ENCODE measurements at regions not wholly inside any gene's neighbourhood (a gene's known extent, or its start where the extent isn't known, plus 50 kb on each side); places are given as distances from the start of the nearest gene placed in this dataset.

GRCh38 chr6:122347280-122347679 lies 52.2 kb upstream of the HSF2 start:
- H3K36me3 Mint-ChIP-seq (ENCODE audit: insufficient read depth in 1 of 3, low read depth in 3 of 3), result no peaks in the 10 kb centered on the region
- no peaks in the 10 kb centered on the region; the same call in none of the 2 replicates for H3K27me3 Mint-ChIP-seq (ENCODE audit: low read depth)
- H3K18ac ChIP-seq (ENCODE audit: insufficient read length, low read depth, low read length), result no peak overlapping the region
- H3K14ac ChIP-seq (ENCODE audit: insufficient read depth, low read length), result no peak overlapping the region
- no peak overlapping the region for H3K4me2 ChIP-seq (ENCODE audit: insufficient read depth, insufficient read length, low read length)
- no peak overlapping the region for H2BK20ac ChIP-seq (ENCODE audit: low read depth, low read length, poor library complexity, severe bottlenecking)
- DNase-seq, result no peak
- H3K79me2 ChIP-seq (ENCODE audit: insufficient read depth, low read length), result no peaks in the 10 kb centered on the region
- H3K9me3 ChIP-seq (ENCODE audit: control insufficient read depth, low read depth, low read length), result no peaks in the 10 kb centered on the region
- H3K4me1 ChIP-seq (ENCODE audit: insufficient read depth, low read length), result no peaks in the 10 kb centered on the region
- no peak overlapping the region for H4K5ac ChIP-seq (ENCODE audit: insufficient read length, low read depth, low read length)
- no peak overlapping the region for H3K27ac ChIP-seq (ENCODE audit: insufficient read length, low read depth, low read length)
- H2BK15ac ChIP-seq (ENCODE audit: low read depth, low read length), result no peak overlapping the region
- no peak overlapping the region for H3K9ac ChIP-seq (ENCODE audit: extremely low read depth, insufficient read length, low read length)
- no peaks in the 10 kb centered on the region for H3K23me2 ChIP-seq (ENCODE audit: insufficient read length, low read depth, low read length, poor library complexity, severe bottlenecking)
- no peak overlapping the region for H2BK12ac ChIP-seq (ENCODE audit: insufficient read length, low read depth, low read length)
- no peak overlapping the region for H3K56ac ChIP-seq (ENCODE audit: insufficient read length, low read depth, low read length)
- H3K79me1 ChIP-seq (ENCODE audit: insufficient read depth, low read depth, low read length, poor library complexity, severe bottlenecking), result no peaks in the 10 kb centered on the region
- no peak overlapping the region for H3T11ph ChIP-seq (ENCODE audit: low read length)
- no CpG with 5 or more reads among the region's 2 CpGs for WGBS (ENCODE audit: extremely low coverage, insufficient read length, low lambda C conversion rate)
- no peak overlapping the region for H3K23ac ChIP-seq (ENCODE audit: insufficient read length, low read depth, low read length)
- no peak overlapping the region for H2AK5ac ChIP-seq (ENCODE audit: insufficient read length, low read length)
- no peak overlapping the region for H2BK5ac ChIP-seq (ENCODE audit: insufficient read length, low read length)
- H4K20me1 ChIP-seq (ENCODE audit: control insufficient read depth, insufficient read depth, insufficient read length), result no peaks in the 10 kb centered on the region
- H4K91ac ChIP-seq (ENCODE audit: insufficient read length, low read depth, low read length), result no peak overlapping the region
- no peaks in the 10 kb centered on the region for H3K4me1 Mint-ChIP-seq
- H2BK120ac ChIP-seq (ENCODE audit: low read depth, low read length, poor library complexity, severe bottlenecking), result no peak overlapping the region
- H3K27ac Mint-ChIP-seq, result no peak overlapping the region
- no peak overlapping the region for H3K4ac ChIP-seq (ENCODE audit: low read depth, low read length)
- H2AFZ ChIP-seq (ENCODE audit: low read length), result no peak overlapping the region
- H3K27me3 ChIP-seq (ENCODE audit: insufficient read depth, low read length), result no peaks in the 10 kb centered on the region
- no peak for TF ChIP-seq CTCF (conservative IDR thresholded peaks at IDR 0.05)
- H3K4me3 Mint-ChIP-seq, result no peak overlapping the region
- no peaks in the 10 kb centered on the region for H3K9me3 Mint-ChIP-seq
- no peak overlapping the region for H4K8ac ChIP-seq (replicated peaks; ENCODE audit: insufficient read length, low read depth, low read length)

Measured in H9 (cell line).